ENCODE measurements at regions not wholly inside any gene's neighbourhood (a gene's known extent, or its start where the extent isn't known, plus 50 kb on each side); places are given as distances from the start of the nearest gene placed in this dataset.
A peak's percentile ranks its signal among the peaks of the same experiment; 100 is the strongest.

- DNase-seq: peak; percentile 63
Observed at GRCh38 chr14:98227000-98227726, 1044.8 kb downstream of the BCL11B start.

GRCh38 chr14:98227727-98228111 is 1044.3 kb downstream of the BCL11B start:
- no peak for DNase-seq

DNA sequence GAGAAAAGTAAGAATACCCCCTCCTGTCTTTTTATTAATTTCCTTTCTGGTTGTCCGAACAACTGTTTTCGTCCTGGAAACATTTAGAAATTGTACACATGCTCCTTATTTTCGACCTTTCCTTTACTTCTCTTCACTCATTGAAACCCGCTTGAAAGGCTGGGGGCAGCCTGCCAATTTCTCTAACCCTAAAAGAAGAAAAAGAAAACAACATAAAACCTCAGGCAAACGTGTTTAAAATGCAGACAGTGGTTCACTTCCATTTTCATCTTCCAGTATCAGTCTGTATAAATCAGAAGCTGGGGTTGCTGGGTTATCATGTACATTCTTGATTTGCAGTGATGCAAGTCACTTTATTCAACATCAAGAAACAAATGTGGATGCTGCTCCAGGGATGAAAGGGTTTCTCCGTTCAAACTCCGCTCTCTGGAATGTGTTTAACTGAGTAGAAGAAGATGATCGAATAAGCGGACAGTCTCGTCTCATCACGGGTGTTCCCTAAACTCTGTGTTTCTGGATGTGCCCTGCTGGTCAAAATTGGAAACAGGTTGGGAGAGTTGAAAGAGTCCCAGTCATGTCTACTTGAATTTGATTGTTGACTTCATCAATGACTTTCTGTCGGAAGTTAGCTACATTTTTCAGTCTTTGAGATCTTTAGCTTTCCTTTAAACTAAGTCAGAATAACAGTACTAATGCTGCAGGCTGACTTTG is 1042.2 kb downstream of the BCL11B start:
- no peak for DNase-seq

GRCh38 chr14:98230411-98230810 is 1041.6 kb downstream of the BCL11B start:
- no peak for DNase-seq

- no peak for DNase-seq
Observed at GRCh38 chr14:98231210-98231609, 1040.8 kb downstream of the BCL11B start.

GRCh38 chr14:98233656-98234055 is 1038.3 kb downstream of the BCL11B start:
- DNase-seq: no peak

- DNase-seq: peak; percentile 51
Observed at GRCh38 chr14:98234208-98234607, 1037.8 kb downstream of the BCL11B start.

DNA sequence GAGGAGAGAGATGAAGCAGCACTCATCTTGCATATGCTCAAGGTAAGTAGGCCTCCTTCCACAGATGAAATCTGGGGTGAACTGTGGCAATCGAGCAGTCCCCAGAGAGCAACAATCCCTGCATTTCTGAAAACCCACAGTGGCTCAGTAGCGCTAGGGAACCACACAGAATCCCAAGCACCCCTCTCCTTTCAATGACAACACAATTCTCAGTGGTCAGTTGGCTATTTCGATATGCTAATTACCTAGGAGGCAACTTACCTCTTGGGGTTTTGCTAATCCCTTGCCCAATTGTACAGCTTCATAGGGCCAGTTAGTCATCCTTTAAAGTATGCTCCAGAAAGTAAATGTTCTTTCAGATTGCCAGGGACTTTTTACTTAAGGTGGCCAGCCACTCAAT is 1035.7 kb downstream of the BCL11B start:
- no peak for DNase-seq

DNA sequence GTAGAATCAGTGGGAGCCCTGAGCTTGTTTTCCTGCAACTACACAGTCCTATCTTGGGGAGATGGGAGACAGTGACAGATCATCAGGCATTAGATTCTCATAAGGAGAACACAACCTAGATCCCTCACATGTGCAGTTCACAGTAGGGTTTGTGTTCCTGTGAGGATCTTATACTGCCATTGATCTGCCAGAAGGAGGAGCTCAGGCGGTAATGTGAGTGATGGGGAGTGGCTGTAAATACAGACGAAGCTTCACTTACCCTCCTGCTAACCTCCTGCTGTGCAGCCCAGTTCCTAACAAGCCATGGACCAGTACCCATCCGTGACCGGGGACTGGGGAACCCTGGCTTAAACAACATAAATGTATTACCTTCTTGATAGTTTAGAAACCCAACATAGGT is 1034.1 kb downstream of the BCL11B start:
- no peak for DNase-seq

- DNase-seq: no peak
Observed at GRCh38 chr14:98240376-98240775, 1031.6 kb downstream of the BCL11B start.

- DNase-seq: no peak
Observed at GRCh38 chr14:98242903-98243302, 1029.1 kb downstream of the BCL11B start.

DNA sequence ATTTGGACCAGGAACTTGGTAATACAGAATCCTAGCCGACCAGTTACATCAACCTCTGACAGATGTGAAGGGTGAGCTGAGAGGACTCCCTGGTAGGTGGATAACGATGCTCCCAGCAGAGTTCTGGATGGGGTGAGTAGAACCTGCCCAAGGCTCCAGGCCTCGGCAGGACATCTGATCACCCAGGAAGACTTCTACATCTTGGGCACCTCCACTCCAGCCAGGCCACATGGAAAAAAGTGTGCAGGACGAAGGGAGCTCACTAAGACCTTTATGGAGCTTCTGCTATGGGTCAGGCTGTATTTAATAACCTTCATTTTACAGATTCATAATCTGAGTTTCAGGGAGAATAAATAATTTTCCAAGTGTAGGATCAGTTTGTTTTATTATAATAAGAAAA is 1028.7 kb downstream of the BCL11B start:
- DNase-seq: no peak

DNA sequence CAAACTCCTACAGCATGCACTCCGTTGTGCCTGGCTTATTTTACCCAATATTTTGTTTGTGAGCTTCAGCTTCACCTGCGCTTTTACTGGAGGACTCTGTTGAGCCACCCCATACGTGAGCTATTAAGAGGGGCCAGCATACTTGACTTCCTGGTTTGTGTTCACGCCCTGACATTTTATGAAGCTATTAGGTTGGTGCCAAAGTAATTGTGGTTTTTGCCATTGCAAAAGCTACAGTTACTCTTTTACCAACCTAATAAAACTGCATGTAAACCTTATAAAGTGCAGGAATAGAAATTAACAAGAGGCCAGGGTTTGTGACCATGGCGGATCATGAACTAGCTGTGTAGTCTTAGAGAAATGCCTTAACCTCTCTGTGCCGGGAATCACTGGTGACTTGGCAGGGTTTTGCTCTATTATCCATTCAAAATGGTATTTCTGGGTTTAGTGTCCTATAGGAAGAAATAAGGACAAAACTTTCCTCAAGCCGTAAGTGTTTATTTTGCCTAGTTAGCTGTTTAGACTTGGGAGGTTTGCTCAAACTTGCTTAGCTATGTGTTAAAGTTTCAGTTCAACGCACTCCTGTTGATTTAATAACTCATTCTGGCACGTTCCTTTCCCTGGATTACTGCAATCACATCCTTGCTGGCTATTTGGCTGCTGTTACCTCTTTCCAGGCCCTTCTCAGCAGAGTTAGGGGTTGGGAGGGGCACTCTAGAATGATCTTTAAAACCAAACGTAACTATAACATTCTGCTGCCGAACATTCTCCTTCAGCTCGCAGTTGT is 1027.6 kb downstream of the BCL11B start:
- no peak for DNase-seq

DNA sequence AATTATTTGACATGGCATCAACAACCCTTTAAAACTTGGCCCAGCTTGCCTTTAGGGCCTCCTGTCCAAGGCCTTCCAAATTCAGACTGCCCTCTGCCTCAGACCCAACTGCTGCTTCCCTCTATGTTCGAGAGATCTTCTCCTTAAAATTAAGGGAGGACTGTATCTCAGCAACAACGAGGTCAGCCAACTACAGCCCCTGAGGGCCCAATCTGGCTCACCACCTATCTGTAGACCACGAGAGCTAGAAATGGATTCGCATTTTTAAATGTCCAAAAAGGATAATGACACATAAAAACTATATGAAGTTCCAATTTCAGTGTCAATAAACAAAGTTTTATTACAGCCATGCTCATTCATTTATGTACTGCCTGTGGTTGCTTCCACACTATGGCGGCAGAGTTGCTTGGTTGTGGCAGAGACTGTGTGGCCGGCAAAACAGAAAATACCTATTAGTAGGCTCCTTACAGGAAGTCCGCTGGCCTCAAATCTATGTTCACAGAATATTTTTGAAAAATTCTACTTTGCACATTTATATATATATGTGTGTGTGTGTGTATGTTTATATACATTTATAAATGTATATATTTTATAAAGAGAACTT is 1026.9 kb downstream of the BCL11B start:
- DNase-seq: no peak

- no peak for DNase-seq
Observed at GRCh38 chr14:98249057-98249456, 1022.9 kb downstream of the BCL11B start.

DNA sequence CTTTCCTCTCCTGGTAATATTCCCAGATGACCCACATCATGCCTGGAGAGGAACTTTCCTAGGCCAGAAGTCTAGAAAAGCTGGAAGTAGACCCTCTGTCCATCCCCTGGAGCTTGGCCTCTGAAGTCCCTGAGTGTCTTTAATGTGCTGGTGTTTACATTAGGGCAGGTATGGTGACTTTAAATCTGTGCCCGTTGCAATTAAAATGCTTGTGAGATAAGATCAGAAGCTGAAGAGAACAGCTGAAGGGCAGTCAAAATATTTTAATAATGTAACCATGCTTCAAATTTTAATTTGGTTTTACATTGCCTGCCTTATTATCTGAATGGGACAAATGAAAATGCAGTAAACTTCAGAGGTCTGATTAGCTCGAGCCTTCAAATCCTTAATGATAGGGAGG is 1022.5 kb downstream of the BCL11B start:
- no peak for DNase-seq

DNA sequence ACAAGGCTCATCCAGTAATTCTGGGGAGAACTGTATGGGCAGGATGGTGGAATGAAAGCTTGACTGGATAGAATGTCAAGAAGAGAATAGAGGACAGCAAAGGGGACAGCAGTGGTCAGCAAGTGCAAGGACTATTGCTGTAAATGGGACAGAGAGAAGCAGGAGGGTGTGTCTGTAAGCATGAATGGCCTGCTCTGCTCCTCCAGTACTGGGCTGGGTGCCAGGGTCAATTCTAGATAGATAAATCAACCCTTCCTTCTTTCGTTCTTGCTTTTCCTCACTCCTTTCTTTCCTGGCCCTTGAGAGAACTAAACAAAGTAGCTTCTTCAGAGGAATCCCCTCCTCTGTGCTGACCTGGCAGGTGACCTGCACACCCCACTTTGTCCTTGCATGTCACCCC is 1019.2 kb downstream of the BCL11B start:
- DNase-seq: no peak

GRCh38 chr14:98259881-98260280 is 1012.1 kb downstream of the BCL11B start:
- no peak for DNase-seq

- no peak for DNase-seq
Observed at GRCh38 chr14:98262566-98262965, 1009.4 kb downstream of the BCL11B start.

GRCh38 chr14:98269533-98269932 is 1002.5 kb downstream of the BCL11B start:
- DNase-seq: no peak

DNA sequence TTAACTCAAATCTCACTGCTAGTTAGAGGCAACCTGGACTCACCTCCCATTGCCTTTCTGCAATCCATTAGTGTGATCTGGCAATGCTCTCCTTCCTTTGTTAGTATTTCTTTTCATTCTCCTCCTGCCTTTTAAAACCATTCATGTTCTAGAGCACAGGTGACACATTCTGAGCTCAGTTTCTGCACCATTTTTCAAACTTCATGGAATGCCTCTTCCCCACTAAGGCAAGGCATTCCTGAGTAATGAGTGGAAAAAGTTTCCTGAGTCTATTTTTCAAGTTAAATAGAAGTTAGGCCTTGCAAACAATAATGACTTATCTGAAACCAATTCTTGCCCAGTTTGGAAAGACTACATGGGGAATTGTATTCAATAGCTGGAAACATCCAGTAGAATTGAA is 1001.8 kb downstream of the BCL11B start:
- DNase-seq: no peak

GRCh38 chr14:98274596-98274995 is 997.4 kb downstream of the BCL11B start:
- no peak for DNase-seq

GRCh38 chr14:98278800-98279199 is 993.2 kb downstream of the BCL11B start:
- no peak for DNase-seq

Measured in stimulated activated CD4-positive, alpha-beta T cell treated with anti-CD3 and anti-CD28 coated beads, Interleukin-4, amount 100 ng/mL, for 24 hours (primary cell).